Activated naive CD4-positive, alpha-beta T cell treated with anti-CD3 and anti-CD28 coated beads, Interleukin-2, amount 50 U/mL, for 24 hours (primary cell): ENCODE measurements at regions not wholly inside any gene's neighbourhood (a gene's known extent, or its start where the extent isn't known, plus 50 kb on each side); places are given as distances from the start of the nearest gene placed in this dataset.
"Not testable (repeated sequence)": the region's sequence is repeated elsewhere in the genome, so short reads cannot be mapped to it uniquely, and the experiment has no call there.

Source experiments
- H3K27ac Mint-ChIP-seq: one replicate; pipeline ENCODE4 v1.8.0; 2021; ENCODE audit warnings: mild to moderate bottlenecking, mixed read lengths
- H3K27me3 Mint-ChIP-seq: one replicate; pipeline ENCODE4 v1.8.0; 2021; ENCODE audit warnings: mixed read lengths
- H3K36me3 Mint-ChIP-seq: one replicate; pipeline ENCODE4 v1.8.0; 2021; ENCODE audit warnings: mixed read lengths
- H3K4me1 Mint-ChIP-seq: one replicate; pipeline ENCODE4 v1.8.0; 2021; ENCODE audit warnings: mixed read lengths
- H3K4me3 Mint-ChIP-seq: one replicate; pipeline ENCODE4 v1.8.0; 2021; ENCODE audit warnings: mild to moderate bottlenecking, mixed read lengths
- H3K9me3 Mint-ChIP-seq: one replicate; pipeline ENCODE4 v1.8.0; 2021; ENCODE audit warnings: mixed read lengths

GRCh38 chr20:51178153-51178552 is 155.2 kb upstream of the KCNG1 start:
- no peaks in the 10 kb centered on the region for H3K4me1 Mint-ChIP-seq
- peaks cover 17% of the 10 kb centered on the region for H3K27me3 Mint-ChIP-seq
- no peak overlapping the region for H3K27ac Mint-ChIP-seq
- H3K4me3 Mint-ChIP-seq: no peak overlapping the region
- no peaks in the 10 kb centered on the region for H3K36me3 Mint-ChIP-seq
- no peaks in the 10 kb centered on the region for H3K9me3 Mint-ChIP-seq

GRCh38 chr20:51176876-51177275 is 154.0 kb upstream of the KCNG1 start:
- Mint-ChIP-seq H3K4me1 (no peaks in the 10 kb centered on the region), H3K36me3 (no peaks in the 10 kb centered on the region), H3K27ac (no peak overlapping the region), H3K27me3 (peaks cover 19% of the 10 kb centered on the region), H3K9me3 (no peaks in the 10 kb centered on the region), H3K4me3 (no peak overlapping the region)

DNA sequence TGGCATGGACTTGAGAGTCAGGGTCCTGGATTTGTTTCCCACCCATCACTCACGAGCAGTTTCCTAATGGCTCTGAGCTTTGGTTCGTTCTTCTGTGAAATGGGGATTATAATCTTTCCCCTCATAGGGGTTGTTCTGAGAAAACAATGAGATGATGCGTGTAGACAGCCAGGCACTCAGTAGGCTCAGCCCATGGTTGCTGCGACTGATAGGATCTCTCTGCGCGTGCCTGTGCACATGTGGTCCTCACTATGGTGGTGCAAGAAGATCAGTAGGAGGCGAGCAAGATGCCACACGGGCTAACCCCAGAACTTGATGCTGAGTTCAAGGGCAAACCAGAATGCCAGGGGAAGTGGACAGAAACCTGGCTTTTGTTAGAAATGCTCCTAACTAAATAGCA is 153.5 kb upstream of the KCNG1 start:
- H3K4me3 Mint-ChIP-seq: no peak overlapping the region
- H3K4me1 Mint-ChIP-seq: no peaks in the 10 kb centered on the region
- no peak overlapping the region for H3K27ac Mint-ChIP-seq
- peaks cover 21% of the 10 kb centered on the region for H3K27me3 Mint-ChIP-seq
- no peaks in the 10 kb centered on the region for H3K36me3 Mint-ChIP-seq
- H3K9me3 Mint-ChIP-seq: no peaks in the 10 kb centered on the region

DNA sequence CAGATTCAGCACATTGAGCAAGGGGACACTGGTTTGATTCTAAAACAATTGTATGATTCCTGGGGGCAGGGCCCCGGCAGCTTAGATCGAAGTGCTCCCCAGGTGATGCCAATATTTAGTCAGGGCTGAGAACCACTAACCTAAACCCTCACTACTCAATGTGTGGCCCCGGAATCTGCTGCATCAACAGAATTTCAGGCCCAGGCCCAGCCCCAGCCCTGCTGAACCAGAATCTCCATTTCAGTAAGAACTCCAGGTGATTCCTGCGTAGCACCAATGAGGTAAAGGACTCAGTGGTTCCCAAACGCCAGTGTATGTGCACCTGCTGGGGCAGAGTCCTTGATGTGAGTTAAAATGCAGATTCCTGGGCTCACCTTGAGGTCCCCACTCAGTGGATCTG is 152.8 kb upstream of the KCNG1 start:
- Mint-ChIP-seq H3K4me3 (no peak overlapping the region), H3K9me3 (no peaks in the 10 kb centered on the region), H3K36me3 (no peaks in the 10 kb centered on the region), H3K27ac (peak overlapping the region; percentile 8), H3K27me3 (peaks cover 21% of the 10 kb centered on the region), H3K4me1 (no peaks in the 10 kb centered on the region)

GRCh38 chr20:51175156-51175555 is 152.2 kb upstream of the KCNG1 start:
- Mint-ChIP-seq H3K27me3 (peaks cover 21% of the 10 kb centered on the region), H3K27ac (no peak overlapping the region), H3K4me3 (no peak overlapping the region), H3K9me3 (no peaks in the 10 kb centered on the region), H3K4me1 (no peaks in the 10 kb centered on the region), H3K36me3 (no peaks in the 10 kb centered on the region)

GRCh38 chr20:51174536-51174935 is 151.6 kb upstream of the KCNG1 start:
- Mint-ChIP-seq H3K4me1 (no peaks in the 10 kb centered on the region), H3K36me3 (no peaks in the 10 kb centered on the region), H3K27ac (no peak overlapping the region), H3K4me3 (no peak overlapping the region), H3K9me3 (no peaks in the 10 kb centered on the region), H3K27me3 (peaks cover 16% of the 10 kb centered on the region)

DNA sequence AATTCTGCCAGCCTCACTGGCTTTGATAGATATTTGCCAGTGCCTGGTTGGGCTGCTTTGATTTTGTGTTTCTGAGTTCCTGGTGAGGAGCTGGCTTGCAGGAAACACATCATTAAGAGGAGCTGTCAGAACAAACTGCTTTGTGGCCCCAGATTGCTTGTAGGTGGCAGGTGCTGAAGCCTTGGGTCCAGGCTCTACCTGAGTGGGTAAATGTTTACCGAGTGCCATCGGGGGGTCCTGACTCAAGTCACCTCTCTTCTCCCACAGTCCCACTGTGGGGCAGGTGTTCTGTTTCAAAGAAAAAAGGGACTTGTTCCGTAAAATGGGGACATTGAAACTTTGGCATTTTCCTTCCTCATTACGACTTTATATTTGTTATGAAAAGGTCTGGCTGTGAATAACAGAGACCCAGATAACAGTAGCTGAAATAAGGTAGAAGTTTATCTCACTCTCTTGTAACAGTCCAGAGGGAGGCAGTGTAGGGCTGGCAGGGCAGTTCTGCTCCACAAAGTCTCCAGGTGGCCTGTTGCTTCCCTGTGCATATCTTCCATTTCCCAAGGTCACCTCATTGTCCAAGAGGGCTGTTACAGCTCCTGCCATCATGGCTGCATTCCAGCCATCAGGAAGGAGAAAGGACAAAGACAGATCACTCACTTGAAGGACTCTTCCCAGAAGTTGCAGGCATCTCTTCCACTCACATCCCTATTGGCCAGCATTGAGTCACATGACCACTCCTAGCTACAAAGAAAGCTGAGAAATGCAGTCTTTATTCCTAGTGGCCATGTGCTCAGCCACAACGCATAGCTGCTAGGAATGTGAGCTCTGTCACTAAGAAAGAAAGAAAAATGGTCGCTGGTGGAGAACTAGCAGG is 149.9 kb upstream of the KCNG1 start:
- Mint-ChIP-seq H3K27ac (no peak overlapping the region), H3K9me3 (no peaks in the 10 kb centered on the region), H3K4me1 (no peaks in the 10 kb centered on the region), H3K4me3 (no peak overlapping the region), H3K36me3 (no peaks in the 10 kb centered on the region), H3K27me3 (peaks cover 14% of the 10 kb centered on the region)

- H3K27me3 Mint-ChIP-seq: peaks cover 16% of the 10 kb centered on the region
- no peak overlapping the region for H3K27ac Mint-ChIP-seq
- no peaks in the 10 kb centered on the region for H3K36me3 Mint-ChIP-seq
- H3K4me3 Mint-ChIP-seq: no peak overlapping the region
- H3K9me3 Mint-ChIP-seq: peaks cover 4% of the 10 kb centered on the region
- H3K4me1 Mint-ChIP-seq: no peaks in the 10 kb centered on the region
These were observed 148.2 kb upstream of the KCNG1 start for GRCh38 chr20:51171141-51171540.

- H3K36me3 Mint-ChIP-seq: no peaks in the 10 kb centered on the region
- peaks cover 16% of the 10 kb centered on the region for H3K27me3 Mint-ChIP-seq
- H3K9me3 Mint-ChIP-seq: peaks cover 4% of the 10 kb centered on the region
- no peak overlapping the region for H3K4me3 Mint-ChIP-seq
- H3K4me1 Mint-ChIP-seq: no peaks in the 10 kb centered on the region
- H3K27ac Mint-ChIP-seq: no peak overlapping the region
These were observed 146.9 kb upstream of the KCNG1 start for GRCh38 chr20:51169813-51170212.

DNA sequence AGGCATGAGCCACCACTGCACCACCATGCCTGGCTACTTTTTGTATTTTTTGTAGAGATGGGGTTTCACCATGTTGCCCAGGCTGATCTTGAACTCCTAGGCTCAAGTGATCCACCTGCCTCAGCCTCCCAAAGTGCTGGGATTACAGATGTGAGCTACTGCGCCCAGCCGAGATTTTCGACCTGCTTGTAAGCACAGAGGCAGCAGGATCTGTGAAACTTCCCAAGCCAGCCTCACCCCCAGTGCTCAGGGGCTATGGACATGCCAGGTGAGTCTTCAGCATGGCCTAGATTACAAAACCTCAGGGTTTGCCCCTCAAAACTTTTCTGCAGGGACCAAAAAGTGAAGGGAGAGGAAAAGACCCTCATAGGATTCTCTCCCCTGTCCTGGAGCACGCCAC is 145.0 kb upstream of the KCNG1 start:
- not testable (repeated sequence) for H3K36me3 Mint-ChIP-seq, H3K27ac Mint-ChIP-seq, H3K4me1 Mint-ChIP-seq, H3K4me3 Mint-ChIP-seq, H3K9me3 Mint-ChIP-seq
- H3K27me3 Mint-ChIP-seq: peaks cover 10% of the 10 kb centered on the region

DNA sequence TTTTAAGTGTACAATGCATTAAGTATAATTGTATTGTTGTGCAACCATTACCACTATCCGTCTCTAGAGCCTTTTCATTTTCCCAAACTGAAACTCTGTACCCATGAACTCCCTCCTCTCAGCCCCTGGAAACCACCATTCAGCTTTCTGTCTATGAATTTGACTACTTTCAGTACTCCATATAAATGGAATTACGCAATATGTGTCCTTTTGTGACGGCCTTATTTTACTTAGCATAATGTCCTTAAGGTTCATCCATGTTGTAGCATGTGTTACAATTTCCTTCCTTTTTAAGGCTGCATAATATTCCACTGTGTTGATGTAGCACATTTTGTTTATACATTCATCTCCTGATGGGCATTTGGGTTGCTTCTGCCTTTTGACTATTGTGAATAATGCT is 143.6 kb upstream of the KCNG1 start:
- no peaks in the 10 kb centered on the region for H3K4me1 Mint-ChIP-seq
- no peak overlapping the region for H3K27ac Mint-ChIP-seq
- peaks cover 7% of the 10 kb centered on the region for H3K27me3 Mint-ChIP-seq
- H3K4me3 Mint-ChIP-seq: no peak overlapping the region
- H3K36me3 Mint-ChIP-seq: no peaks in the 10 kb centered on the region
- peaks cover 4% of the 10 kb centered on the region for H3K9me3 Mint-ChIP-seq

GRCh38 chr20:51165131-51165530 is 142.2 kb upstream of the KCNG1 start:
- Mint-ChIP-seq H3K27ac (no peak overlapping the region), H3K4me1 (no peaks in the 10 kb centered on the region), H3K9me3 (peaks cover 4% of the 10 kb centered on the region), H3K27me3 (peaks cover 5% of the 10 kb centered on the region), H3K4me3 (no peak overlapping the region), H3K36me3 (no peaks in the 10 kb centered on the region)

GRCh38 chr20:51164731-51165130 is 141.8 kb upstream of the KCNG1 start:
- Mint-ChIP-seq H3K4me3 (no peak overlapping the region), H3K9me3 (peaks cover 4% of the 10 kb centered on the region), H3K36me3 (no peaks in the 10 kb centered on the region), H3K27me3 (peaks cover 5% of the 10 kb centered on the region), H3K4me1 (no peaks in the 10 kb centered on the region), H3K27ac (no peak overlapping the region)

DNA sequence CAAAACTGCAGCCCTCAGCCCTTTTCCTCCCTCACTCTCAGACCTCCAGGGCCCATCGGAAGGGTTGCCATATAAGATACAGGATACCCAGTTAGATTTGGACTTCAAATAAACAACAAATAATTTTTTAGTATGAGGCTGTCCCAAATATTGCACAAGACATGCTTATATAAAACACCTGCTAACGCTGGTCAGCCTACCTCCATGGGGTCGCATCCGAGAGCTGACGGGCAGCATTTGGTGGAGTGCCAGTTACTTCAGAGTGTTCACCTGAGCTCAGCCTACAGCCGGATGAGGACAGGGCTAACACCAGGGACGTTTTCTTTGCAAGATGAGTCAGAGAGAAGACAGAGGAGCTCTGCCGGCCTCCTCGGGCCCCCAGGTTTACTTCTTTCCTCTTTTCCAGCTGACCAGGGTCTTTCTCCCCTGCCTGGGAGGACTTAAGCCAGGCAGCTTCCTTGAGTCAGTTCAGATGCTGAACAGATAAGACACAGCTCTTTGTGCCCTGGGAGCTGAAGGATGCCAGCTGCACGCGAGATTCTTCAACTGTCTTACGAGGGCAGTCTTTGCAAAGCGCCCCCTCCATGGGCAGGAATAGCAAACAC is 141.2 kb upstream of the KCNG1 start:
- Mint-ChIP-seq H3K9me3 (peaks cover 4% of the 10 kb centered on the region), H3K4me3 (no peak overlapping the region), H3K27ac (no peak overlapping the region), H3K27me3 (peaks cover 5% of the 10 kb centered on the region), H3K4me1 (no peaks in the 10 kb centered on the region), H3K36me3 (no peaks in the 10 kb centered on the region)

DNA sequence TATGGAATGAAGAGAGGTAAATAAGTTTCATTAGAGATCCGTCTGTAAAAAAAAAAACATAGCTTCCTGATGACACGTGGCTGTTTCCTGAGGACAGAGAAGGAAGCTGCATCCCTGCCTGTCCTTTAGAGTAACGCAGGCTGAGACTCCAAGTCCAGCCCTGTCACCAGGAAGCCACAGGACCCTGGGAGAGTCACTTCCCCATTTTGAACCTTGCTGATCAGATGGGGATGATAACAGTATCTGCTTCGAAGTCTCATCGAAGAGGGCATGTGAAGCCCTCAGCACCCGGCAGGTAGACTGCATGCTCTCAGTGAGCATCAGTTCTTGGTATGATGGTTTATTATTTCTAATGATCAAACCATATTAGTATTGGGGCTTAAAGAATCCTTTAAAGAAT is 139.1 kb upstream of the KCNG1 start:
- H3K4me3 Mint-ChIP-seq: no peak overlapping the region
- peaks cover 4% of the 10 kb centered on the region for H3K9me3 Mint-ChIP-seq
- no peaks in the 10 kb centered on the region for H3K4me1 Mint-ChIP-seq
- peaks cover 5% of the 10 kb centered on the region for H3K27me3 Mint-ChIP-seq
- no peak overlapping the region for H3K27ac Mint-ChIP-seq
- no peaks in the 10 kb centered on the region for H3K36me3 Mint-ChIP-seq

GRCh38 chr20:51160821-51161220 is 137.9 kb upstream of the KCNG1 start:
- Mint-ChIP-seq H3K4me1 (no peaks in the 10 kb centered on the region), H3K36me3 (no peaks in the 10 kb centered on the region), H3K4me3 (no peak overlapping the region), H3K27ac (no peak overlapping the region), H3K27me3 (peaks cover 3% of the 10 kb centered on the region), H3K9me3 (no peaks in the 10 kb centered on the region)
